ENCODE measurements at regions not wholly inside any gene's neighbourhood (a gene's known extent, or its start where the extent isn't known, plus 50 kb on each side); places are given as distances from the start of the nearest gene placed in this dataset.

DNA sequence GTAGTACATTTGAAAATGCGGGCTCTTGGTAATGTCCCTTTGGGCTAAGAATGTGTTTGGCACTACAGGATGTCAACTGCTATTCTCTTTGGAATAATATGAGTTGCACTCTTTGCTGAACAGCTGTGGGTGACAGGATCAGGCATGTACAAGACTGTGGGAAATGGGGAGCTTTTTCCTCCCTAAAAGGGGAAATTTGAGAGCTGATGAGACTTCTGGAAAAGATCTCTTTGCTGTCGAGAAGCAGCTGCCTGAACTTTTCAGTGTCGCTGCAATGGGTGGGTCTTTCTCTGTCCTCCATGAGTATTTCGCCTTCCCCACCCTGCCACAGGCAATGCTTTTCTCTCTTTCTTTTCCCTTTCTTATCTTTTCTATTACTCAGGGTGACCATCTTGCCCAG is 762.2 kb upstream of the GCFC2 start:
- Mint-ChIP-seq H3K27me3 (ENCODE audit: insufficient read depth, unreplicated experiment) (no peaks in the 10 kb centered on the region), H3K27ac (ENCODE audit: low read depth, unreplicated experiment) (no peak overlapping the region), H3K4me1 (ENCODE audit: insufficient read depth, unreplicated experiment) (no peaks in the 10 kb centered on the region), H3K4me3 (ENCODE audit: unreplicated experiment) (no peak overlapping the region), H3K9me3 (ENCODE audit: unreplicated experiment) (peaks cover 7% of the 10 kb centered on the region), H3K36me3 (ENCODE audit: insufficient read depth, unreplicated experiment) (no peaks in the 10 kb centered on the region)
- TF ChIP-seq CTCF (IDR thresholded peaks at IDR 0.05; ENCODE audit: unreplicated experiment) = no peak
- DNase-seq (ENCODE audit: unreplicated experiment) = no peak
- POLR2A ChIA-PET = no interaction called here
- BruUV-seq (replicated peaks) = no TSS peak
- CTCF ChIA-PET = no interaction called here
- intact Hi-C loops (cut with micrococcal nuclease) = no loop called here

GRCh38 chr2:76469066-76469465 is 758.4 kb upstream of the GCFC2 start:
- ChIA-PET CTCF (no interaction called here), POLR2A (no interaction called here)
- Mint-ChIP-seq H3K36me3 (ENCODE audit: insufficient read depth, unreplicated experiment) (no peaks in the 10 kb centered on the region), H3K27me3 (ENCODE audit: insufficient read depth, unreplicated experiment) (peaks cover 18% of the 10 kb centered on the region), H3K4me1 (ENCODE audit: insufficient read depth, unreplicated experiment) (no peaks in the 10 kb centered on the region), H3K4me3 (ENCODE audit: unreplicated experiment) (no peak overlapping the region), H3K27ac (ENCODE audit: low read depth, unreplicated experiment) (no peak overlapping the region), H3K9me3 (ENCODE audit: unreplicated experiment) (peaks cover 7% of the 10 kb centered on the region)
- BruUV-seq (replicated peaks) = no TSS peak
- intact Hi-C loops (cut with micrococcal nuclease) = no loop called here
- TF ChIP-seq CTCF (IDR thresholded peaks at IDR 0.05; ENCODE audit: unreplicated experiment) = no peak
- no peak for DNase-seq (ENCODE audit: unreplicated experiment)

DNA sequence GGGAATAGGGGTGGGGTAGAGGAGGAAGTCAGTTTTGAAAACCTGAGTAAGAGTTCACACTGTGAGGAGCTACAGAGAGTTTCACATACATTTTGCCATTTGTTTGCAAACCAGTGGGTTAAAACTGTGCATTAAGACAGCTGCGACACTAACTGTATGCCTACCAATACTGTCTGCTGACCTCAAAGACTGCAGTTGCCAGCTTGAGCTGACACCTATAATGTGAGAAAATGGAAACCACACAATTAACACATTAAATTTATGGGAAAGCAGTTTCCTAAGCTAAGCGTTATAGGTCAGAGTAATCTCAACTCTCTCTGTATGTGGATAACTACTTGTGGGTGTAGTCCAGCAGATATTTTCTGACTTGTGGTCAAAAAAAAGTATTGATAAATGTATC is 756.6 kb upstream of the GCFC2 start:
- H3K4me3 Mint-ChIP-seq (ENCODE audit: unreplicated experiment) = no peak overlapping the region
- POLR2A ChIA-PET = interaction anchor here (0.7 kb wide), 1 partner anchor 180 kb away, joined by 3 read pairs; no protein-coding TSS in a partner anchor
- no peak for TF ChIP-seq CTCF (IDR thresholded peaks at IDR 0.05; ENCODE audit: unreplicated experiment)
- intact Hi-C loops (cut with micrococcal nuclease) = no loop called here
- CTCF ChIA-PET = interaction anchor here (0.8 kb wide), 1 partner anchor 146 kb away, joined by 3 read pairs; no protein-coding TSS in a partner anchor
- BruUV-seq (replicated peaks) = no TSS peak
- peaks cover 7% of the 10 kb centered on the region for H3K9me3 Mint-ChIP-seq (ENCODE audit: unreplicated experiment)
- peaks cover 28% of the 10 kb centered on the region for H3K27me3 Mint-ChIP-seq (ENCODE audit: insufficient read depth, unreplicated experiment)
- no peak for DNase-seq (ENCODE audit: unreplicated experiment)
- H3K4me1 Mint-ChIP-seq (ENCODE audit: insufficient read depth, unreplicated experiment) = no peaks in the 10 kb centered on the region
- H3K36me3 Mint-ChIP-seq (ENCODE audit: insufficient read depth, unreplicated experiment) = no peaks in the 10 kb centered on the region
- no peak overlapping the region for H3K27ac Mint-ChIP-seq (ENCODE audit: low read depth, unreplicated experiment)

- Mint-ChIP-seq H3K27ac (ENCODE audit: low read depth, unreplicated experiment) (no peak overlapping the region), H3K9me3 (ENCODE audit: unreplicated experiment) (no peaks in the 10 kb centered on the region), H3K27me3 (ENCODE audit: insufficient read depth, unreplicated experiment) (peaks cover 42% of the 10 kb centered on the region), H3K36me3 (ENCODE audit: insufficient read depth, unreplicated experiment) (no peaks in the 10 kb centered on the region), H3K4me1 (ENCODE audit: insufficient read depth, unreplicated experiment) (no peaks in the 10 kb centered on the region), H3K4me3 (ENCODE audit: unreplicated experiment) (no peak overlapping the region)
- no peak for TF ChIP-seq CTCF (IDR thresholded peaks at IDR 0.05; ENCODE audit: unreplicated experiment)
- ChIA-PET CTCF (no interaction called here), POLR2A (no interaction called here)
- DNase-seq (ENCODE audit: unreplicated experiment) = peak; percentile 17
- BruUV-seq (replicated peaks) = no TSS peak
- intact Hi-C loops (cut with micrococcal nuclease) = loop anchor here (5.0 kb wide), 1 partner anchor 677 kb away; no protein-coding TSS in a partner anchor
Measured at GRCh38 chr2:76464310-76464709, 753.6 kb upstream of the GCFC2 start.

Data from MCF 10A (cell line).